ENCODE measurements at regions not wholly inside any gene's neighbourhood (a gene's known extent, or its start where the extent isn't known, plus 50 kb on each side); places are given as distances from the start of the nearest gene placed in this dataset.

GRCh38 chr13:22061806-22062391, 391.0 kb downstream of the FGF9 start:
- Histone ChIP-seq H4K5ac (ENCODE audit: low read depth, low read length) (no peak overlapping the region), H2BK20ac (ENCODE audit: low read depth, low read length) (no peak overlapping the region; the same call in 1 of the 2 replicates), H2BK120ac (ENCODE audit: low read depth, low read length) (peak overlapping the region; percentile 43; the same call in 1 of the 2 replicates), H2AK9ac (replicated peaks; ENCODE audit: low read depth, low read length, poor library complexity) (no peak overlapping the region), H3K4me1 (ENCODE audit: control insufficient read depth, insufficient read depth, low read length) (peaks cover 7% of the 10 kb centered on the region; the same call in 1 of the 2 replicates), H3K4me3 (ENCODE audit: insufficient read depth, low read depth, low read length) (no peak overlapping the region), H3K18ac (ENCODE audit: low read depth, low read length) (no peak overlapping the region), H3K4me2 (ENCODE audit: low read depth, low read length) (no peak overlapping the region), H2BK15ac (ENCODE audit: low read depth, low read length) (no peak overlapping the region), H3K9me3 (ENCODE audit: control insufficient read depth, insufficient read depth, low read length) (no peaks in the 10 kb centered on the region), H4K8ac (ENCODE audit: low read depth in 2 of 2, low read length in 2 of 2) (no peak overlapping the region), H3K4ac (ENCODE audit: low read depth, low read length) (peak overlapping the region; percentile 20; the same call in 1 of the 2 replicates), H3K27me3 (ENCODE audit: control insufficient read depth, insufficient read depth, low read length) (no peaks in the 10 kb centered on the region), H3K14ac (replicated peaks; ENCODE audit: low read depth, low read length) (no peak overlapping the region), H3K23ac (ENCODE audit: low read depth, low read length) (no peak overlapping the region), H2AK5ac (ENCODE audit: low read depth, low read length) (peak overlapping the region; percentile 31; the same call in 1 of the 2 replicates), H3K79me1 (ENCODE audit: low read depth in 1 of 2, low read length in 2 of 2) (no peaks in the 10 kb centered on the region), H3K9me1 (ENCODE audit: insufficient read depth, low read length) (no peaks in the 10 kb centered on the region; the same call in 1 of the 2 replicates), H3K36me3 (ENCODE audit: control insufficient read depth, insufficient read depth, low read length) (no peaks in the 10 kb centered on the region), H4K20me1 (ENCODE audit: insufficient read depth, low read length) (no peaks in the 10 kb centered on the region), H3K56ac (ENCODE audit: extremely low read depth, insufficient read depth, low read length) (no peak overlapping the region), H3K9ac (ENCODE audit: low read depth, low read length) (no peak overlapping the region), H3K27ac (ENCODE audit: insufficient read depth, low read length) (no peak overlapping the region), H4K91ac (ENCODE audit: insufficient read depth, low read depth, low read length) (no peak overlapping the region; the same call in 1 of the 2 replicates), H2BK5ac (ENCODE audit: low read depth, low read length, poor library complexity, severe bottlenecking) (no peak overlapping the region), H2AFZ (replicated peaks; ENCODE audit: low read length, poor library complexity) (no peak overlapping the region)
- TF ChIP-seq RAD21 (IDR thresholded peaks at IDR 0.05; ENCODE audit: low read length), result no peak
- TF ChIP-seq, protein P1, sequence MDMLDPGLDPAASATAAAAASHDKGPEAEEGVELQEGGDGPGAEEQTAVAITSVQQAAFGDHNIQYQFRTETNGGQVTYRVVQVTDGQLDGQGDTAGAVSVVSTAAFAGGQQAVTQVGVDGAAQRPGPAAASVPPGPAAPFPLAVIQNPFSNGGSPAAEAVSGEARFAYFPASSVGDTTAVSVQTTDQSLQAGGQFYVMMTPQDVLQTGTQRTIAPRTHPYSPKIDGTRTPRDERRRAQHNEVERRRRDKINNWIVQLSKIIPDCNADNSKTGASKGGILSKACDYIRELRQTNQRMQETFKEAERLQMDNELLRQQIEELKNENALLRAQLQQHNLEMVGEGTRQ (IDR thresholded peaks at IDR 0.05; ENCODE audit: low read depth, low read length), result no peak
- no peak for TF ChIP-seq CEBPB (IDR thresholded peaks at IDR 0.05; ENCODE audit: low read depth, low read length)
- TF ChIP-seq NFE2L2 (IDR thresholded peaks at IDR 0.05; ENCODE audit: low read depth, low read length), result no peak
- TF ChIP-seq POLR2A (IDR thresholded peaks at IDR 0.05; ENCODE audit: low read depth, low read length), result no peak
- no peak for TF ChIP-seq RFX5 (IDR thresholded peaks at IDR 0.05; ENCODE audit: low read depth, low read length)
- TF ChIP-seq MAZ (IDR thresholded peaks at IDR 0.05; ENCODE audit: borderline replicate concordance, low read depth, low read length), result no peak
- no peak for TF ChIP-seq CHD1 (IDR thresholded peaks at IDR 0.05; ENCODE audit: low read depth, low read length)
- TF ChIP-seq, protein P2, sequence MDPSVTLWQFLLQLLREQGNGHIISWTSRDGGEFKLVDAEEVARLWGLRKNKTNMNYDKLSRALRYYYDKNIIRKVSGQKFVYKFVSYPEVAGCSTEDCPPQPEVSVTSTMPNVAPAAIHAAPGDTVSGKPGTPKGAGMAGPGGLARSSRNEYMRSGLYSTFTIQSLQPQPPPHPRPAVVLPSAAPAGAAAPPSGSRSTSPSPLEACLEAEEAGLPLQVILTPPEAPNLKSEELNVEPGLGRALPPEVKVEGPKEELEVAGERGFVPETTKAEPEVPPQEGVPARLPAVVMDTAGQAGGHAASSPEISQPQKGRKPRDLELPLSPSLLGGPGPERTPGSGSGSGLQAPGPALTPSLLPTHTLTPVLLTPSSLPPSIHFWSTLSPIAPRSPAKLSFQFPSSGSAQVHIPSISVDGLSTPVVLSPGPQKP (IDR thresholded peaks at IDR 0.05; ENCODE audit: borderline replicate concordance, low read depth, low read length), result no peak
- no peak for TF ChIP-seq SMC3 (IDR thresholded peaks at IDR 0.05; ENCODE audit: low read depth, low read length)
- no peak for TF ChIP-seq BHLHE40 (IDR thresholded peaks at IDR 0.05; ENCODE audit: low read depth, low read length)
- no peak for TF ChIP-seq MXI1 (IDR thresholded peaks at IDR 0.05; ENCODE audit: borderline replicate concordance, low read depth, low read length)
- no peak for TF ChIP-seq CTCF (conservative IDR thresholded peaks at IDR 0.05; ENCODE audit: low read depth, low read length)
- TF ChIP-seq MAFK (IDR thresholded peaks at IDR 0.05; ENCODE audit: low read depth, low read length), result no peak
- TF ChIP-seq RCOR1 (IDR thresholded peaks at IDR 0.05; ENCODE audit: insufficient replicate concordance, low read length), result no peak
- no peak for TF ChIP-seq FOS (IDR thresholded peaks at IDR 0.05; ENCODE audit: low read depth, low read length)
- BruUV-seq (replicated peaks), result no TSS peak
- dilution Hi-C loops (cut with HindIII; ENCODE audit: low sequenced_read_pairs, unreplicated experiment), result no loop called here
- in situ Hi-C loops (cut with MboI; ENCODE audit: low sequenced_read_pairs), result no loop called here
- no CpG with 5 or more reads among the region's 7 CpGs for WGBS, 2 experiments (ENCODE audit: extremely low coverage in 2 of 2, insufficient read length in 1 of 2)
- intact Hi-C loops (cut with micrococcal nuclease), result no loop called here
- POLR2A ChIA-PET (ENCODE audit: unreplicated experiment), result no interaction called here
- CTCF ChIA-PET, result no interaction called here
- DNase-seq (no peak), ATAC-seq (ENCODE audit: low read depth) (no peak)
